ENCODE measurements at regions not wholly inside any gene's neighbourhood (a gene's known extent, or its start where the extent isn't known, plus 50 kb on each side); places are given as distances from the start of the nearest gene placed in this dataset.
A peak's percentile ranks its signal among the peaks of the same experiment; 100 is the strongest.

GRCh38 chr2:18977409-18977808 is 381.0 kb downstream of the OSR1 start:
- Histone ChIP-seq H3K36me3 (no peaks in the 10 kb centered on the region), H3K27ac (peak overlapping the region; percentile 40), H3K27me3 (ENCODE audit: low read depth) (no peaks in the 10 kb centered on the region), H3K4me1 (no peaks in the 10 kb centered on the region), H3K4me3 (no peak overlapping the region), H3K9me3 (no peaks in the 10 kb centered on the region)
- ATAC-seq: no peak
- no peak for TF ChIP-seq CTCF (IDR thresholded peaks at IDR 0.05)
- intact Hi-C loops (cut with DNase I): no loop called here
- DNase-seq: no peak

GRCh38 chr2:18976168-18976961 is 382.1 kb downstream of the OSR1 start:
- intact Hi-C loops (cut with DNase I): no loop called here
- Histone ChIP-seq H3K4me3 (no peak overlapping the region), H3K9me3 (no peaks in the 10 kb centered on the region), H3K27me3 (ENCODE audit: low read depth) (no peaks in the 10 kb centered on the region), H3K27ac (peak overlapping the region; percentile 40), H3K4me1 (no peaks in the 10 kb centered on the region), H3K36me3 (no peaks in the 10 kb centered on the region)
- DNase-seq (no peak), ATAC-seq (no peak)
- no peak for TF ChIP-seq CTCF (IDR thresholded peaks at IDR 0.05)

GRCh38 chr2:18975506-18976167 is 382.8 kb downstream of the OSR1 start:
- H3K27ac ChIP-seq: peak overlapping the region; percentile 40
- no peaks in the 10 kb centered on the region for H3K4me1 ChIP-seq
- H3K9me3 ChIP-seq: no peaks in the 10 kb centered on the region
- intact Hi-C loops (cut with DNase I): no loop called here
- ATAC-seq (no peak), DNase-seq (no peak)
- no peak for TF ChIP-seq CTCF (IDR thresholded peaks at IDR 0.05)
- no peaks in the 10 kb centered on the region for H3K36me3 ChIP-seq
- H3K27me3 ChIP-seq (ENCODE audit: low read depth): no peaks in the 10 kb centered on the region
- H3K4me3 ChIP-seq: no peak overlapping the region

- intact Hi-C loops (cut with DNase I): no loop called here
- H3K4me3 ChIP-seq: no peak overlapping the region
- H3K36me3 ChIP-seq: no peaks in the 10 kb centered on the region
- DNase-seq (no peak), ATAC-seq (no peak)
- no peak overlapping the region for H3K27ac ChIP-seq
- H3K4me1 ChIP-seq: no peaks in the 10 kb centered on the region
- TF ChIP-seq CTCF (IDR thresholded peaks at IDR 0.05): no peak
- H3K27me3 ChIP-seq (ENCODE audit: low read depth): no peaks in the 10 kb centered on the region
- no peaks in the 10 kb centered on the region for H3K9me3 ChIP-seq
These were observed 382.3 kb upstream of the NT5C1B start for GRCh38 chr2:18971628-18972027.

GRCh38 chr2:18971069-18971378 is 381.7 kb upstream of the NT5C1B start:
- Histone ChIP-seq H3K4me1 (no peaks in the 10 kb centered on the region), H3K9me3 (no peaks in the 10 kb centered on the region), H3K27ac (no peak overlapping the region), H3K4me3 (no peak overlapping the region), H3K27me3 (ENCODE audit: low read depth) (no peaks in the 10 kb centered on the region), H3K36me3 (no peaks in the 10 kb centered on the region)
- ATAC-seq (no peak), DNase-seq (no peak)
- intact Hi-C loops (cut with DNase I): no loop called here
- no peak for TF ChIP-seq CTCF (IDR thresholded peaks at IDR 0.05)

Measured in lower lobe of right lung (tissue), 2 donors.